SK-N-SH treated with all-trans-retinoic acid at 6 μM for 48 hours (cell line): ENCODE measurements at regions not wholly inside any gene's neighbourhood (a gene's known extent, or its start where the extent isn't known, plus 50 kb on each side); places are given as distances from the start of the nearest gene placed in this dataset.

ENCODE experiments used
- ATAC-seq: fragments of 200-7000 bp; cut with Tn5 transposase; 3 replicates; pipeline ENCODE4 v1.9.1; 2020; ENCODE audit warnings: mild to moderate bottlenecking, moderate library complexity
- ARNTL ChIP-seq: fragments of 450-650 bp; formaldehyde crosslinking; IDR thresholded peaks from 2 replicates; pipeline ENCODE4 v1.5.0; 2020; ENCODE audit warnings: low read depth, mild to moderate bottlenecking, moderate library complexity, borderline replicate concordance
- BACH2 ChIP-seq: fragments of 250-450 bp; sonication (Bioruptor Pico); IDR thresholded peaks from 2 replicates; pipeline ENCODE4 v1.9.0; 2021; ENCODE audit warnings: mild to moderate bottlenecking, borderline replicate concordance
- CSDC2 ChIP-seq: fragments of 250-450 bp; sonication (Bioruptor Pico); IDR thresholded peaks from 2 replicates; pipeline ENCODE4 v1.5.0; 2020; ENCODE audit warnings: mild to moderate bottlenecking, moderate library complexity
- CSRNP3 ChIP-seq: fragments of 250-450 bp; sonication (Bioruptor Pico); IDR thresholded peaks from 2 replicates; pipeline ENCODE4 v1.5.1; 2021; ENCODE audit warnings: mild to moderate bottlenecking, moderate library complexity
- GLIS3 ChIP-seq: fragments of 250-450 bp; sonication (Bioruptor Pico); IDR thresholded peaks from 2 replicates; pipeline ENCODE4 v1.5.0; 2020; ENCODE audit warnings: mild to moderate bottlenecking, moderate library complexity
- ISL1 ChIP-seq: fragments of 250-450 bp; sonication (Bioruptor Pico); IDR thresholded peaks from 2 replicates; pipeline ENCODE4 v2.1.2; 2022; ENCODE audit warnings: mild to moderate bottlenecking, moderate library complexity
- OSR1 ChIP-seq: fragments of 250-450 bp; sonication (Bioruptor Pico); IDR thresholded peaks from 2 replicates; pipeline ENCODE4 v1.8.0; 2022; ENCODE audit warnings: moderate library complexity, mild to moderate bottlenecking, inconsistent platforms
- PPARA ChIP-seq: fragments of 250-450 bp; sonication (Bioruptor Pico); IDR thresholded peaks from 2 replicates; pipeline ENCODE4 v1.5.0; 2020; ENCODE audit warnings: mild to moderate bottlenecking, borderline replicate concordance
- SNAI2 ChIP-seq: fragments of 250-450 bp; sonication (Bioruptor Pico); IDR thresholded peaks from 2 replicates; pipeline ENCODE4 v1.5.0; 2020; ENCODE audit warnings: mild to moderate bottlenecking, moderate library complexity
- TCF4 ChIP-seq: fragments of 250-450 bp; sonication (Bioruptor Pico); IDR thresholded peaks from 2 replicates; pipeline ENCODE4 v1.8.0; 2021; ENCODE audit warnings: mild to moderate bottlenecking, moderate library complexity, borderline replicate concordance
- TOX ChIP-seq: fragments of 250-450 bp; sonication (Bioruptor Pico); IDR thresholded peaks from 2 replicates; pipeline ENCODE4 v1.8.0; 2021; ENCODE audit warnings: mild to moderate bottlenecking, moderate library complexity, borderline replicate concordance
- ZC3H10 ChIP-seq: fragments of 250-450 bp; sonication (Bioruptor Pico); IDR thresholded peaks from 2 replicates; pipeline ENCODE4 v1.5.1; 2021; ENCODE audit warnings: mild to moderate bottlenecking, moderate library complexity
- ZFP3 ChIP-seq: fragments of 250-450 bp; sonication (Bioruptor Pico); IDR thresholded peaks from 2 replicates; pipeline ENCODE4 v1.5.0; 2020; ENCODE audit warnings: mild to moderate bottlenecking, moderate library complexity
- ZFP30 ChIP-seq: fragments of 450-650 bp; formaldehyde crosslinking; IDR thresholded peaks from 2 replicates; pipeline ENCODE4 v1.5.0; 2022; ENCODE audit warnings: mild to moderate bottlenecking, moderate library complexity
- ZNF565 ChIP-seq: fragments of 450-650 bp; formaldehyde crosslinking; conservative IDR thresholded peaks from 2 replicates; pipeline ENCODE4 v1.5.0; 2020; ENCODE audit warnings: low read depth, mild to moderate bottlenecking, moderate library complexity
- ZNF70 ChIP-seq: fragments of 450-650 bp; formaldehyde crosslinking; IDR thresholded peaks from 2 replicates; pipeline ENCODE4 v1.5.0; 2020; ENCODE audit warnings: mild to moderate bottlenecking, moderate library complexity
- ZNF8 ChIP-seq: fragments of 450-650 bp; formaldehyde crosslinking; IDR thresholded peaks from 2 replicates; pipeline ENCODE4 v1.5.0; 2020; ENCODE audit warnings: mild to moderate bottlenecking, moderate library complexity
- TF ChIP-seq, protein P1 (sequence below): fragments of 250-450 bp; sonication (Bioruptor Pico); IDR thresholded peaks from 2 replicates; pipeline ENCODE4 v1.8.0; 2020; ENCODE audit warnings: mild to moderate bottlenecking, moderate library complexity, borderline replicate concordance
- TF ChIP-seq, protein P2 (sequence below): fragments of 250-450 bp; sonication (Bioruptor Pico); IDR thresholded peaks from 2 replicates; pipeline ENCODE4 v1.5.1; 2020; ENCODE audit warnings: low read depth, mild to moderate bottlenecking, moderate library complexity

- TF ChIP-seq ZFP3 (CRISPR knock-in tag), result no peak
- no peak for TF ChIP-seq BACH2 (CRISPR knock-in tag)
- no peak for TF ChIP-seq TOX (CRISPR knock-in tag)
- no peak for TF ChIP-seq PPARA (CRISPR knock-in tag)
- ATAC-seq, result no peak
These were observed 311.0 kb upstream of the NDN start for GRCh38 chr15:23998056-23998455.

GRCh38 chr15:24008476-24008875, 321.4 kb upstream of the NDN start:
- ATAC-seq, result no peak
- no peak for TF ChIP-seq ZNF565 (CRISPR knock-in tag)
- TF ChIP-seq BACH2 (CRISPR knock-in tag), result no peak
- TF ChIP-seq CSRNP3 (CRISPR knock-in tag), result no peak
- no peak for TF ChIP-seq ZFP30 (CRISPR knock-in tag)
- TF ChIP-seq ZFP3 (CRISPR knock-in tag), result no peak
- no peak for TF ChIP-seq GLIS3 (CRISPR knock-in tag)
- TF ChIP-seq TCF4 (CRISPR knock-in tag), result no peak
- TF ChIP-seq, protein P1, sequence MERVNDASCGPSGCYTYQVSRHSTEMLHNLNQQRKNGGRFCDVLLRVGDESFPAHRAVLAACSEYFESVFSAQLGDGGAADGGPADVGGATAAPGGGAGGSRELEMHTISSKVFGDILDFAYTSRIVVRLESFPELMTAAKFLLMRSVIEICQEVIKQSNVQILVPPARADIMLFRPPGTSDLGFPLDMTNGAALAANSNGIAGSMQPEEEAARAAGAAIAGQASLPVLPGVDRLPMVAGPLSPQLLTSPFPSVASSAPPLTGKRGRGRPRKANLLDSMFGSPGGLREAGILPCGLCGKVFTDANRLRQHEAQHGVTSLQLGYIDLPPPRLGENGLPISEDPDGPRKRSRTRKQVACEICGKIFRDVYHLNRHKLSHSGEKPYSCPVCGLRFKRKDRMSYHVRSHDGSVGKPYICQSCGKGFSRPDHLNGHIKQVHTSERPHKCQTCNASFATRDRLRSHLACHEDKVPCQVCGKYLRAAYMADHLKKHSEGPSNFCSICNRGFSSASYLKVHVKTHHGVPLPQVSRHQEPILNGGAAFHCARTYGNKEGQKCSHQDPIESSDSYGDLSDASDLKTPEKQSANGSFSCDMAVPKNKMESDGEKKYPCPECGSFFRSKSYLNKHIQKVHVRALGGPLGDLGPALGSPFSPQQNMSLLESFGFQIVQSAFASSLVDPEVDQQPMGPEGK (CRISPR knock-in tag), result no peak
- no peak for TF ChIP-seq ZC3H10

DNA sequence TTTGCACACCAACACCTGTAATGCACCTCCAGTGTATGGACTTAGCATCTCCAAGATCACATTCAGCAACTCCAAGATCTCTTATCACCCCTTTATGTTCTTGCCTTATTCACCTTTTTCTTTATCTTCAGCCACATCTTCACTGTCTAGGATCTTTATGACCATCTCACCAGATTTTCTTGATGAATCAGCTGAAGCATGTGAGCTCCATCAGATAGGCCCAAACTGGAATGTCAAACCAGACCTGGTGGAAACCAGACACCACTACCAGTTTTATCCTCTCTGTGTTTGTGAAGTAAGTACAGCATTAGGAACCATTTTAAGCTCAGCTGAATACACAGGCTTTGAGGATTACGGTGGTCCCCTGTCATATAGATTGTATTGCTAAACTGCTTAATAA, 330.4 kb upstream of the NDN start:
- ATAC-seq, result no peak
- TF ChIP-seq TOX (CRISPR knock-in tag), result no peak
- no peak for TF ChIP-seq BACH2 (CRISPR knock-in tag)
- no peak for TF ChIP-seq ARNTL (CRISPR knock-in tag)
- no peak for TF ChIP-seq ZNF8 (CRISPR knock-in tag)
- TF ChIP-seq, protein P1 (CRISPR knock-in tag), result no peak
- no peak for TF ChIP-seq TCF4 (CRISPR knock-in tag)
- TF ChIP-seq ZFP3 (CRISPR knock-in tag), result no peak
- TF ChIP-seq ISL1, result no peak
- no peak for TF ChIP-seq SNAI2
- TF ChIP-seq ZFP30 (CRISPR knock-in tag), result no peak
- no peak for TF ChIP-seq ZC3H10
- TF ChIP-seq GLIS3 (CRISPR knock-in tag), result no peak
- no peak for TF ChIP-seq ZNF70 (CRISPR knock-in tag)
- TF ChIP-seq CSRNP3 (CRISPR knock-in tag), result no peak

DNA sequence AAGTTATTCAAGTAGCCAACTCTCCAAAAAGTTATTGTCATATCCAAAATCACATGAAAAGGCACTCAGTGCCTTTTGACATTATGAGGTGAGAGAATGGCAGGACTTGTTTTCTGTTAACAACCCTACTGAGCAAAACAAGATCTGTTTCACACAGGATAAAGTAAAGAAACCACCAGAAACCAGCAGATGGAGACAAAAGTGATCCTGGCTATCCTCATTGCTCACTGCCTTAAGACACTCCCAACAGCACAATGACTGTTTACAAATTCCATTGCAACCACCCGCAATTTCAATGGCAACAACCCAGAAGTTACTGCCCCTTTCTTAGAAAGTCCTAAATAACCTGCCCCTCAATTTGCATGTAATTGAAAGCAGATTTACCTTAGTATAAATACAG, 352.6 kb upstream of the NDN start:
- TF ChIP-seq OSR1 (CRISPR knock-in tag) (no peak), PPARA (CRISPR knock-in tag) (no peak), CSDC2 (CRISPR knock-in tag) (no peak), ISL1 (no peak), CSRNP3 (CRISPR knock-in tag) (no peak)
- TF ChIP-seq, protein P2, sequence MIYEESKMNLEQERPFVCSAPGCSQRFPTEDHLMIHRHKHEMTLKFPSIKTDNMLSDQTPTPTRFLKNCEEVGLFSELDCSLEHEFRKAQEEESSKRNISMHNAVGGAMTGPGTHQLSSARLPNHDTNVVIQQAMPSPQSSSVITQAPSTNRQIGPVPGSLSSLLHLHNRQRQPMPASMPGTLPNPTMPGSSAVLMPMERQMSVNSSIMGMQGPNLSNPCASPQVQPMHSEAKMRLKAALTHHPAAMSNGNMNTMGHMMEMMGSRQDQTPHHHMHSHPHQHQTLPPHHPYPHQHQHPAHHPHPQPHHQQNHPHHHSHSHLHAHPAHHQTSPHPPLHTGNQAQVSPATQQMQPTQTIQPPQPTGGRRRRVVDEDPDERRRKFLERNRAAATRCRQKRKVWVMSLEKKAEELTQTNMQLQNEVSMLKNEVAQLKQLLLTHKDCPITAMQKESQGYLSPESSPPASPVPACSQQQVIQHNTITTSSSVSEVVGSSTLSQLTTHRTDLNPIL (CRISPR knock-in tag), result no peak
- TF ChIP-seq, all 23 proteins: peak for 0
- no peak for ATAC-seq
